Adrenal gland (tissue), 9 donors: ENCODE measurements at regions not wholly inside any gene's neighbourhood (a gene's known extent, or its start where the extent isn't known, plus 50 kb on each side); places are given as distances from the start of the nearest gene placed in this dataset.

Experiments
- DNase-seq, 7 donors: peaks; one replicate each; pipeline ENCODE4 v3.0.0-alpha.2; 2019 to 2020
- H3K27ac ChIP-seq, 5 donors: fragments of 200-600 bp; sonication (generic) in 4 of 5; 1 replicate in 3 of 5; 2 replicates in 2 of 5; pipeline versions ENCODE4 v1.5.1 to v1.8.0; 2016 to 2020; ENCODE audit warnings: mild to moderate bottlenecking in 1 of 5
- H3K27me3 ChIP-seq: fragments of 200-600 bp; 2 replicates; pipeline ENCODE4 v1.8.0; 2021
- H3K36me3 ChIP-seq, 2 donors: fragments of 200-600 bp; replicated peaks in 1 of 2; 1 replicate in 1 of 2; 2 replicates in 1 of 2; pipeline versions ENCODE4 v1.5.1 to v1.8.0; 2018 to 2022
- H3K4me1 ChIP-seq, 2 donors: fragments of 200-600 bp; replicated peaks in 1 of 2; 1 replicate in 1 of 2; 2 replicates in 1 of 2; pipeline versions ENCODE4 v1.5.1 to v1.8.0; 2018 to 2021
- H3K4me3 ChIP-seq, 4 donors: fragments of 200-600 bp; sonication (generic) in 3 of 4; one replicate each; pipeline ENCODE4 v1.5.1; 2016 to 2018
- H3K9me3 ChIP-seq, 3 donors: fragments of 200-600 bp; sonication (generic) in 1 of 3; replicated peaks in 1 of 3; 1 replicate in 2 of 3; 2 replicates in 1 of 3; pipeline versions ENCODE4 v1.5.1 to v1.8.0; 2016 to 2021
- CTCF ChIP-seq, 6 experiments: fragments of 450-650 bp in 4 of 6; fragments of 200-600 bp in 2 of 6; sonication (generic) in 1 of 6; IDR thresholded peaks; 1 replicate in 5 of 6; 2 replicates in 1 of 6; pipeline versions ENCODE4 v1.5.1 to v1.8.0; 2016 to 2021; ENCODE audit warnings: antibody characterized with exemption in 6 of 6, mild to moderate bottlenecking in 2 of 6, moderate library complexity in 1 of 6
- POLR2A ChIP-seq, 2 donors: fragments of 450-650 bp; IDR thresholded peaks; one replicate each; pipeline ENCODE4 v1.6.1; 2017; ENCODE audit warnings: antibody characterized with exemption in 2 of 2, mild to moderate bottlenecking in 2 of 2, moderate library complexity in 1 of 2
- WGBS, 4 donors: extraction: QIAGEN DNeasy Blood & Tissue Kit in 2 of 4; methylation state at CpG; one replicate each; pipeline versions ENCODE4 v1.1.5 to v1.1.7; 2013 to 2017; 5-methylcytosine and 5-hydroxymethylcytosine counted together
- intact Hi-C, 2 donors: fragments of 100-400 bp; cut with DNase I; formaldehyde crosslinking; loops; one replicate each; pipeline versions ENCODE4 v1.14.1 to v1.15.0; 2022 to 2023
- donor health status: healthy with polysubstance abuse.
- donor health status: Bipolar disorder and iron deficiency.
- donor health status: DM: yes; HTN: yes; CAD: no.
- donor health status: DM: no; HTN: no; CAD: no.
- donor health status: DM: no; HTN: no; CAD: no.

- Histone ChIP-seq H3K9me3 (no peaks in the 10 kb centered on the region), H3K27ac (no peak overlapping the region), H3K36me3 (no peaks in the 10 kb centered on the region), H3K4me3 (no peak overlapping the region), H3K27me3 (no peaks in the 10 kb centered on the region), H3K4me1 (peaks cover 0 to 6% of the 10 kb centered on the region in 2 donors)
- DNase-seq, result no peak
- intact Hi-C loops, result no loop called here
- TF ChIP-seq CTCF (IDR thresholded peaks at IDR 0.05) (no peak), POLR2A (IDR thresholded peaks at IDR 0.05) (no peak)
- 76 to 87% (median 83%) methylated on average over 1 of the region's 1 CpG for WGBS, 4 donors
These were observed 105.8 kb upstream of the ATXN7L3B start for GRCh38 chr12:74431801-74432200.

GRCh38 chr12:74440469-74440868 lies 97.2 kb upstream of the ATXN7L3B start:
- TF ChIP-seq POLR2A (IDR thresholded peaks at IDR 0.05) (no peak), CTCF (IDR thresholded peaks at IDR 0.05) (no peak)
- no peak for DNase-seq
- no peaks in the 10 kb centered on the region for H3K4me1 ChIP-seq
- H3K36me3 ChIP-seq, result no peaks in the 10 kb centered on the region
- no peaks in the 10 kb centered on the region for H3K9me3 ChIP-seq
- no peak overlapping the region for H3K27ac ChIP-seq
- intact Hi-C loops, result no loop called here
- no peaks in the 10 kb centered on the region for H3K27me3 ChIP-seq
- no peak overlapping the region for H3K4me3 ChIP-seq

GRCh38 chr12:74441872-74442271 lies 95.8 kb upstream of the ATXN7L3B start:
- H3K9me3 ChIP-seq, result no peaks in the 10 kb centered on the region
- no peaks in the 10 kb centered on the region for H3K36me3 ChIP-seq
- no peak for TF ChIP-seq POLR2A (IDR thresholded peaks at IDR 0.05)
- TF ChIP-seq CTCF (IDR thresholded peaks at IDR 0.05), result no peak
- intact Hi-C loops, result no loop called here
- H3K4me1 ChIP-seq, result no peaks in the 10 kb centered on the region
- DNase-seq, result no peak
- no peaks in the 10 kb centered on the region for H3K27me3 ChIP-seq
- H3K4me3 ChIP-seq, result no peak overlapping the region
- 64 to 85% (median 81%) methylated on average over 4 of the region's 4 CpGs for WGBS, 4 donors
- no peak overlapping the region for H3K27ac ChIP-seq

- no peaks in the 10 kb centered on the region for H3K9me3 ChIP-seq
- no peak for TF ChIP-seq POLR2A (IDR thresholded peaks at IDR 0.05)
- no peak for TF ChIP-seq CTCF (IDR thresholded peaks at IDR 0.05)
- no peak overlapping the region for H3K27ac ChIP-seq
- H3K36me3 ChIP-seq, result no peaks in the 10 kb centered on the region
- 55 to 75% (median 71%) methylated on average over 2 of the region's 2 CpGs for WGBS, 4 donors
- H3K27me3 ChIP-seq, result no peaks in the 10 kb centered on the region
- no peak overlapping the region for H3K4me3 ChIP-seq
- intact Hi-C loops, result no loop called here
- no peak for DNase-seq
- no peaks in the 10 kb centered on the region for H3K4me1 ChIP-seq
These were observed 91.2 kb upstream of the ATXN7L3B start for GRCh38 chr12:74446466-74446865.
